Right lobe of liver (tissue), 6 donors: ENCODE measurements at regions not wholly inside any gene's neighbourhood (a gene's known extent, or its start where the extent isn't known, plus 50 kb on each side); places are given as distances from the start of the nearest gene placed in this dataset.
A peak's percentile ranks its signal among the peaks of the same experiment; 100 is the strongest.

Experiments used
- ATAC-seq, 4 donors: fragments of 200-7000 bp; cut with Tn5 transposase; one replicate each; pipeline ENCODE4 v1.9.1; 2020; ENCODE audit warnings: mild to moderate bottlenecking in 4 of 4, moderate library complexity in 4 of 4
- DNase-seq, 3 donors: peaks; one replicate each; pipeline ENCODE4 v3.0.0-alpha.2; 2020
- H3K27ac ChIP-seq, 3 donors: fragments of 200-600 bp; one replicate each; pipeline ENCODE4 v1.8.0; 2022
- H3K27me3 ChIP-seq, 2 donors: fragments of 200-600 bp; one replicate each; pipeline ENCODE4 v1.8.0; 2022
- H3K36me3 ChIP-seq, 4 donors: fragments of 200-600 bp; sonication (generic) in 1 of 4; one replicate each; pipeline versions ENCODE4 v1.5.1 to v1.8.0; 2017 to 2022; ENCODE audit warnings: control low read depth in 1 of 4
- H3K4me1 ChIP-seq, 4 donors: fragments of 200-600 bp; sonication (generic) in 1 of 4; one replicate each; pipeline versions ENCODE4 v1.5.1 to v1.8.0; 2017 to 2022; ENCODE audit warnings: control low read depth in 1 of 4
- H3K4me3 ChIP-seq, 3 donors: fragments of 200-600 bp; one replicate each; pipeline ENCODE4 v1.8.0; 2022
- H3K9me3 ChIP-seq, 4 donors: fragments of 200-600 bp; sonication (generic) in 1 of 4; one replicate each; pipeline versions ENCODE4 v1.5.1 to v1.8.0; 2017 to 2022; ENCODE audit warnings: control low read depth in 1 of 4
- POLR2A ChIP-seq: fragments of 450-650 bp; IDR thresholded peaks from one replicate; pipeline ENCODE4 v1.6.1; 2017; ENCODE audit warnings: antibody characterized with exemption, mild to moderate bottlenecking
- WGBS: methylation state at CpG from one replicate; pipeline ENCODE4 v1.1.6; 2018; ENCODE audit warnings: low coverage, low lambda C conversion rate; ENCODE audit not compliant: insufficient coverage; ENCODE audit errors: missing lambda C conversion rate; 5-methylcytosine and 5-hydroxymethylcytosine counted together
- intact Hi-C, 2 donors: fragments of 100-400 bp; cut with DNase I; formaldehyde crosslinking; loops; one replicate each; pipeline versions ENCODE4 v1.11.2 to v1.14.1; 2022
- TF ChIP-seq, protein P1 (sequence below), 4 donors: fragments of 200-600 bp in 3 of 4; fragments of 450-650 bp in 1 of 4; IDR thresholded peaks; one replicate each; pipeline versions ENCODE4 v1.5.1 to v1.8.0; 2016 to 2022; ENCODE audit warnings: antibody characterized with exemption in 4 of 4, mild to moderate bottlenecking in 2 of 4
- donor health status: DM: no; HTN: yes; CAD: no.
- donor health status: DM: no; HTN: no; CAD: no.
- donor health status: DM: no; HTN: no; CAD: no.
- donor health status: DM: no; HTN: yes; CAD: no.
- donor health status: DM: no; HTN: yes; CAD: no.

GRCh38 chr6:66159937-66160336 lies 452.9 kb upstream of the EYS start:
- intact Hi-C loops = no loop called here
- ATAC-seq = no peak
- WGBS = 21% methylated on average over 2 of the region's 2 CpGs

GRCh38 chr6:66153247-66153646 lies 446.2 kb upstream of the EYS start:
- H3K27ac ChIP-seq = no peak overlapping the region
- TF ChIP-seq, protein P1, sequence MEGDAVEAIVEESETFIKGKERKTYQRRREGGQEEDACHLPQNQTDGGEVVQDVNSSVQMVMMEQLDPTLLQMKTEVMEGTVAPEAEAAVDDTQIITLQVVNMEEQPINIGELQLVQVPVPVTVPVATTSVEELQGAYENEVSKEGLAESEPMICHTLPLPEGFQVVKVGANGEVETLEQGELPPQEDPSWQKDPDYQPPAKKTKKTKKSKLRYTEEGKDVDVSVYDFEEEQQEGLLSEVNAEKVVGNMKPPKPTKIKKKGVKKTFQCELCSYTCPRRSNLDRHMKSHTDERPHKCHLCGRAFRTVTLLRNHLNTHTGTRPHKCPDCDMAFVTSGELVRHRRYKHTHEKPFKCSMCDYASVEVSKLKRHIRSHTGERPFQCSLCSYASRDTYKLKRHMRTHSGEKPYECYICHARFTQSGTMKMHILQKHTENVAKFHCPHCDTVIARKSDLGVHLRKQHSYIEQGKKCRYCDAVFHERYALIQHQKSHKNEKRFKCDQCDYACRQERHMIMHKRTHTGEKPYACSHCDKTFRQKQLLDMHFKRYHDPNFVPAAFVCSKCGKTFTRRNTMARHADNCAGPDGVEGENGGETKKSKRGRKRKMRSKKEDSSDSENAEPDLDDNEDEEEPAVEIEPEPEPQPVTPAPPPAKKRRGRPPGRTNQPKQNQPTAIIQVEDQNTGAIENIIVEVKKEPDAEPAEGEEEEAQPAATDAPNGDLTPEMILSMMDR (IDR thresholded peaks at IDR 0.05) = no peak
- TF ChIP-seq POLR2A = no peak
- no peaks in the 10 kb centered on the region for H3K36me3 ChIP-seq
- intact Hi-C loops = no loop called here
- WGBS = 45% methylated on average over 2 of the region's 2 CpGs
- H3K27me3 ChIP-seq = no peaks in the 10 kb centered on the region
- ATAC-seq (no peak), DNase-seq (no peak)
- no peaks in the 10 kb centered on the region for H3K4me1 ChIP-seq
- no peak overlapping the region for H3K4me3 ChIP-seq
- no peaks in the 10 kb centered on the region for H3K9me3 ChIP-seq

More at GRCh38 chr6:66159937-66160336, 452.9 kb upstream of the EYS start:
- TF ChIP-seq, protein P1 (IDR thresholded peaks at IDR 0.05) = no peak
- no peak for TF ChIP-seq POLR2A
- no peaks in the 10 kb centered on the region for H3K9me3 ChIP-seq
- H3K27me3 ChIP-seq = no peaks in the 10 kb centered on the region
- no peak overlapping the region for H3K27ac ChIP-seq
- H3K4me1 ChIP-seq = no peaks in the 10 kb centered on the region
- no peak overlapping the region for H3K4me3 ChIP-seq
- H3K36me3 ChIP-seq = no peaks in the 10 kb centered on the region
- no peak for DNase-seq

- intact Hi-C loops = no loop called here
- H3K4me3 ChIP-seq = no peak overlapping the region
These were observed 442.1 kb upstream of the EYS start for GRCh38 chr6:66149132-66149531.

DNA sequence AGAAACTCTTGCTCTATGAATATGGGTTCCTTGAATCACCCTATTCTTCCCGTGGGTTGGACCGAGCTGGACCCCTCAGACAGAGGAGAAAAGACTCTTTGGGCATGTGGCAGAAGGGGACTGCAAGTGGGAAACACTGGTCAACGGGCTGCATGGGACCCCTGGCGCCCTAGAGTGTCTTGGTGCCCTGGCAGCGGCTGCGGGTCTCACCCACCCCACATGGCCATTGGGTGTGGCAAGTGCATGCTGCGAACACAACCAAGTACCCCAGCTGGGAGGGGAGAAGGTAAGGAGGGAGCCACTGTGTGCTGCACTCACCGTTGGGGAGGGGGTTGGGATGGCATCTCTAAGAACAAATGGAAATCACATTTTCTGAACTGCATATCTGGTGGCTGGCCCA lies 438.8 kb upstream of the EYS start:
- Histone ChIP-seq H3K4me3 (no peak overlapping the region), H3K27me3 (no peaks in the 10 kb centered on the region), H3K4me1 (no peaks in the 10 kb centered on the region), H3K9me3 (no peaks in the 10 kb centered on the region), H3K27ac (no peak overlapping the region), H3K36me3 (no peaks in the 10 kb centered on the region)
- WGBS = 66% methylated on average over 4 of the region's 8 CpGs
- ATAC-seq (peak in 1 of 4 donors; percentile 17), DNase-seq (no peak)
- TF ChIP-seq, protein P1 (IDR thresholded peaks at IDR 0.05) = no peak
- no peak for TF ChIP-seq POLR2A
- intact Hi-C loops = no loop called here

More at GRCh38 chr6:66149132-66149531, 442.1 kb upstream of the EYS start:
- H3K36me3 ChIP-seq = no peaks in the 10 kb centered on the region
- H3K9me3 ChIP-seq = no peaks in the 10 kb centered on the region
- TF ChIP-seq, protein P1 (IDR thresholded peaks at IDR 0.05) = no peak
- TF ChIP-seq POLR2A = no peak
- ATAC-seq = no peak
- H3K27me3 ChIP-seq = no peaks in the 10 kb centered on the region
- no peak overlapping the region for H3K27ac ChIP-seq
- no peak for DNase-seq
- no peaks in the 10 kb centered on the region for H3K4me1 ChIP-seq

DNA sequence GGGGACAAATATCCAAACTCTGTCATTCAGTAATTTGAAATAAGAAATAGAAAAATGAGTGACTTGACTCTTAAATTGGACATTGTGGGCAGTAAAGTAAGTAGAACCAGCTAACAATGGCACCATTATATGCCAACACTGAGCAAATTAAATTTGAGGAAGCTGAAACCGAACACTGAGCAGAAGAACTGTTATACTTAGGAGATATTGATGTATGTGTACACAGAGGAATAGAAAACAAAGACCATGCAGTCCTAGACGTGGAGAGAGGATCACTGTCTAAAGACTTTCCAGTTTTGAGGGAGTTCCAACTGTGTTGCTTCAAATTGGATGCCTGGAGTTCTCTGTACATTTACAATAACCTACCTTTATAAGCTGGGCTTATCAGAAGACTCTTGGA lies 427.0 kb upstream of the EYS start:
- intact Hi-C loops = no loop called here
- H3K4me1 ChIP-seq = no peaks in the 10 kb centered on the region
- TF ChIP-seq, protein P1 (IDR thresholded peaks at IDR 0.05) = no peak
- TF ChIP-seq POLR2A = no peak
- 34% methylated on average over 2 of the region's 2 CpGs for WGBS
- H3K4me3 ChIP-seq = no peak overlapping the region
- H3K27me3 ChIP-seq = no peaks in the 10 kb centered on the region
- no peaks in the 10 kb centered on the region for H3K36me3 ChIP-seq
- ATAC-seq (no peak), DNase-seq (no peak)
- no peaks in the 10 kb centered on the region for H3K9me3 ChIP-seq
- H3K27ac ChIP-seq = no peak overlapping the region
